Heart left ventricle (tissue), 13 donors: ENCODE measurements at regions not wholly inside any gene's neighbourhood (a gene's known extent, or its start where the extent isn't known, plus 50 kb on each side); places are given as distances from the start of the nearest gene placed in this dataset.

Experiments used
- CTCF ChIP-seq, 12 donors: fragments of 200-600 bp; sonication (generic) in 4 of 12; IDR thresholded peaks; one replicate each; pipeline versions ENCODE4 v1.5.0 to v1.8.0; 2018 to 2022; ENCODE audit warnings: antibody characterized with exemption in 12 of 12, mild to moderate bottlenecking in 5 of 12
- POLR2A ChIP-seq, 2 donors: fragments of 450-650 bp; IDR thresholded peaks; one replicate each; pipeline ENCODE4 v1.6.1; 2017; ENCODE audit warnings: antibody characterized with exemption in 2 of 2, mild to moderate bottlenecking in 2 of 2, moderate library complexity in 2 of 2
- donor health status: ischemic (EF 13 %, LVEDD 7.1; RV severe dilation, severe dysfunction).
- donor health status: DM: no; HTN: yes; CAD: no.
- donor health status: DM: no; HTN: no; CAD: no.
- donor health status: ischemic (EF 25% LVEDD 6.9; RV normal size, moderate dysfunction).
- donor health status: ischemic (EF 25% LVEDD 5.7; RV mildly dilated, moderate dysfunction).
- donor health status: ischemic (EF 35%, LVEDD 5.7; RV mildly dilated, moderate dysfunction).
- donor health status: nonischemic (EF 11% LVEDD 7.7; RV severe dilation, severe dysfunction).
- donor health status: DM: yes; HTN: yes; CAD: no.
- donor health status: PGD.
- donor health status: ischemic (EF 29% LVEDD 5.4; RV normal size, mild dysfunction).
- donor health status: nonischemic (EF 23%, LVEDD 6.1; RV moderate dilation, normal function).

DNA sequence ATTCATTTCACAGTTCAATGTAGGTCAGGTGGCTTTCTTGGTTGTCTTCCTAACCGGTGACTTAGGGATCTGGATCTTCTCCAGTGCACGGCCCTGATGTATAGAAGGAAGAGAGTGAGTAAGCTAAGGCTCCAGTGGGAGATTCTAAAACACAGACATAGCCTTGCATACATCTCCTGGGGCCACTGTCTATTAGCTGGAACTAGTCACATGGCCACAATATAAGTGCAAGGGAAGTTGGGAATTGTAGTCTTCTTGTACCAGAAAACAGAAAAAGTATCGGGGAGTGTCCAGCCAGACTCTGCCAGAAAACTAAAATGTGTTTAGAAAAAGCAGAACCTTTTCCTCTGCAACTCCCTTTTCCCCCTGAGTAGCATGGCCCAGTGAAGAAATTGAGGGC, 531.6 kb downstream of the VRK1 start:
- no peak for TF ChIP-seq CTCF (IDR thresholded peaks at IDR 0.05)
- TF ChIP-seq POLR2A (IDR thresholded peaks at IDR 0.05): no peak
